Neural crest cell (in vitro differentiated cells): ENCODE measurements at regions not wholly inside any gene's neighbourhood (a gene's known extent, or its start where the extent isn't known, plus 50 kb on each side); places are given as distances from the start of the nearest gene placed in this dataset.

Source experiments
- DNase-seq: peaks from one replicate; pipeline ENCODE4 v3.0.0; 2021; ENCODE audit warnings: low read depth, mixed read lengths, low spot score
- H3K27ac Mint-ChIP-seq: one replicate; pipeline ENCODE4 v1.8.0; 2021; ENCODE audit warnings: mild to moderate bottlenecking, mixed read lengths; ENCODE audit not compliant: unreplicated experiment
- H3K27me3 Mint-ChIP-seq: 2 replicates; pipeline ENCODE4 v1.8.0; 2021; ENCODE audit warnings: low read depth, mild to moderate bottlenecking, mixed read lengths
- H3K36me3 Mint-ChIP-seq: 2 replicates; pipeline ENCODE4 v1.8.0; 2021; ENCODE audit warnings: low read depth, mild to moderate bottlenecking, mixed read lengths
- H3K4me1 Mint-ChIP-seq: 2 replicates; pipeline ENCODE4 v1.8.0; 2021; ENCODE audit warnings: mixed read lengths
- H3K4me3 Mint-ChIP-seq: one replicate; pipeline ENCODE4 v1.8.0; 2021; ENCODE audit warnings: mild to moderate bottlenecking, mixed read lengths
- H3K9me3 Mint-ChIP-seq: 2 replicates; pipeline ENCODE4 v1.8.0; 2021; ENCODE audit warnings: mixed read lengths
- CTCF ChIP-seq: fragments of 200-600 bp; sonication (generic); conservative IDR thresholded peaks from 2 replicates; pipeline ENCODE4 v1.5.0; 2021; ENCODE audit warnings: antibody characterized with exemption, mild to moderate bottlenecking

- Mint-ChIP-seq H3K9me3 (peaks cover 9% of the 10 kb centered on the region), H3K27ac (no peak overlapping the region), H3K36me3 (no peaks in the 10 kb centered on the region), H3K27me3 (peaks cover 6% of the 10 kb centered on the region), H3K4me1 (peaks cover 2% of the 10 kb centered on the region), H3K4me3 (no peak overlapping the region)
- no peak for DNase-seq
- no peak for TF ChIP-seq CTCF
Observed at GRCh38 chr1:204736836-204737235, 51.3 kb upstream of the LRRN2 start.

GRCh38 chr1:204738506-204738905 lies 53.0 kb upstream of the LRRN2 start:
- Mint-ChIP-seq H3K27ac (no peak overlapping the region), H3K4me1 (no peaks in the 10 kb centered on the region), H3K36me3 (no peaks in the 10 kb centered on the region), H3K9me3 (peaks cover 9% of the 10 kb centered on the region), H3K27me3 (peaks cover 10% of the 10 kb centered on the region), H3K4me3 (no peak overlapping the region)
- no peak for DNase-seq
- no peak for TF ChIP-seq CTCF

GRCh38 chr1:204740354-204740753 lies 54.8 kb upstream of the LRRN2 start:
- H3K4me3 Mint-ChIP-seq: no peak overlapping the region
- DNase-seq: no peak
- H3K27ac Mint-ChIP-seq: no peak overlapping the region
- H3K36me3 Mint-ChIP-seq: no peaks in the 10 kb centered on the region
- TF ChIP-seq CTCF: no peak
- peaks cover 10% of the 10 kb centered on the region for H3K27me3 Mint-ChIP-seq
- peaks cover 9% of the 10 kb centered on the region for H3K9me3 Mint-ChIP-seq
- H3K4me1 Mint-ChIP-seq: peaks cover 3% of the 10 kb centered on the region

GRCh38 chr1:204741440-204741839 lies 55.9 kb upstream of the LRRN2 start:
- no peak overlapping the region for H3K4me3 Mint-ChIP-seq
- H3K9me3 Mint-ChIP-seq: peaks cover 9% of the 10 kb centered on the region
- no peaks in the 10 kb centered on the region for H3K36me3 Mint-ChIP-seq
- peaks cover 3% of the 10 kb centered on the region for H3K4me1 Mint-ChIP-seq
- no peak overlapping the region for H3K27ac Mint-ChIP-seq
- no peak for TF ChIP-seq CTCF
- no peak for DNase-seq
- peaks cover 10% of the 10 kb centered on the region for H3K27me3 Mint-ChIP-seq

GRCh38 chr1:204742676-204743251 lies 57.2 kb upstream of the LRRN2 start:
- DNase-seq: no peak
- Mint-ChIP-seq H3K36me3 (no peaks in the 10 kb centered on the region), H3K4me1 (peaks cover 3% of the 10 kb centered on the region), H3K4me3 (no peak overlapping the region), H3K9me3 (peaks cover 7% of the 10 kb centered on the region), H3K27ac (no peak overlapping the region), H3K27me3 (peaks cover 4% of the 10 kb centered on the region)
- TF ChIP-seq CTCF: no peak
